ENCODE measurements at regions not wholly inside any gene's neighbourhood (a gene's known extent, or its start where the extent isn't known, plus 50 kb on each side); places are given as distances from the start of the nearest gene placed in this dataset.
"Not testable (repeated sequence)": the region's sequence is repeated elsewhere in the genome, so short reads cannot be mapped to it uniquely, and the experiment has no call there.

GRCh38 chr3:25171118-25171807 is 256.8 kb upstream of the RARB start:
- DNase-seq = no peak

GRCh38 chr3:25171897-25172296 is 256.2 kb upstream of the RARB start:
- no peak for DNase-seq

GRCh38 chr3:25173606-25174005 is 254.5 kb upstream of the RARB start:
- DNase-seq = no peak

GRCh38 chr3:25174251-25174650 is 253.8 kb upstream of the RARB start:
- no peak for DNase-seq

- no peak for DNase-seq
Observed at GRCh38 chr3:25177041-25177440, 251.0 kb upstream of the RARB start.

- DNase-seq = no peak
Observed at GRCh38 chr3:25178672-25179071, 249.4 kb upstream of the RARB start.

- DNase-seq = no peak
Observed at GRCh38 chr3:25181096-25181495, 247.0 kb upstream of the RARB start.

GRCh38 chr3:25182794-25183193 is 245.3 kb upstream of the RARB start:
- no peak for DNase-seq

- no peak for DNase-seq
Observed at GRCh38 chr3:25184641-25185250, 243.3 kb upstream of the RARB start.

GRCh38 chr3:25191673-25192072 is 236.4 kb upstream of the RARB start:
- DNase-seq = no peak

- not testable (repeated sequence) for DNase-seq
Observed at GRCh38 chr3:25199567-25199966, 228.5 kb upstream of the RARB start.

- no peak for DNase-seq
Observed at GRCh38 chr3:25212736-25213135, 215.3 kb upstream of the RARB start.

GRCh38 chr3:25214034-25214433 is 214.0 kb upstream of the RARB start:
- no peak for DNase-seq

GRCh38 chr3:25218362-25218761 is 209.7 kb upstream of the RARB start:
- DNase-seq = no peak

- DNase-seq = no peak
Observed at GRCh38 chr3:25226747-25227146, 201.3 kb upstream of the RARB start.

- DNase-seq = no peak
Observed at GRCh38 chr3:25229586-25229985, 198.5 kb upstream of the RARB start.

GRCh38 chr3:25235031-25235430 is 193.0 kb upstream of the RARB start:
- no peak for DNase-seq

GRCh38 chr3:25235466-25235865 is 192.6 kb upstream of the RARB start:
- DNase-seq = no peak

- no peak for DNase-seq
Observed at GRCh38 chr3:25237602-25238001, 190.5 kb upstream of the RARB start.

- no peak for DNase-seq
Observed at GRCh38 chr3:25239042-25239441, 189.0 kb upstream of the RARB start.

- DNase-seq = no peak
Observed at GRCh38 chr3:25246913-25247312, 181.2 kb upstream of the RARB start.

- no peak for DNase-seq
Observed at GRCh38 chr3:25252291-25252690, 175.8 kb upstream of the RARB start.

- DNase-seq = no peak
Observed at GRCh38 chr3:25257026-25257425, 171.0 kb upstream of the RARB start.

GRCh38 chr3:25259871-25260270 is 168.2 kb upstream of the RARB start:
- DNase-seq = no peak

GRCh38 chr3:25262322-25262721 is 165.7 kb upstream of the RARB start:
- DNase-seq = no peak
